Adrenal gland (tissue), 5 donors: ENCODE measurements at regions not wholly inside any gene's neighbourhood (a gene's known extent, or its start where the extent isn't known, plus 50 kb on each side); places are given as distances from the start of the nearest gene placed in this dataset.

Source experiments
- POLR2A ChIP-seq, 2 donors: fragments of 450-650 bp; IDR thresholded peaks; one replicate each; pipeline ENCODE4 v1.6.1; 2017; ENCODE audit warnings: antibody characterized with exemption in 2 of 2, mild to moderate bottlenecking in 2 of 2, moderate library complexity in 1 of 2
- TF ChIP-seq, protein P1 (sequence below), 6 experiments: fragments of 450-650 bp in 4 of 6; fragments of 200-600 bp in 2 of 6; sonication (generic) in 1 of 6; IDR thresholded peaks; 1 replicate in 5 of 6; 2 replicates in 1 of 6; pipeline versions ENCODE4 v1.5.1 to v1.8.0; 2016 to 2021; ENCODE audit warnings: antibody characterized with exemption in 6 of 6, mild to moderate bottlenecking in 2 of 6, moderate library complexity in 1 of 6
- donor health status: DM: no; HTN: no; CAD: no.

GRCh38 chr14:99072433-99072832 lies 199.6 kb downstream of the BCL11B start:
- TF ChIP-seq, protein P1, sequence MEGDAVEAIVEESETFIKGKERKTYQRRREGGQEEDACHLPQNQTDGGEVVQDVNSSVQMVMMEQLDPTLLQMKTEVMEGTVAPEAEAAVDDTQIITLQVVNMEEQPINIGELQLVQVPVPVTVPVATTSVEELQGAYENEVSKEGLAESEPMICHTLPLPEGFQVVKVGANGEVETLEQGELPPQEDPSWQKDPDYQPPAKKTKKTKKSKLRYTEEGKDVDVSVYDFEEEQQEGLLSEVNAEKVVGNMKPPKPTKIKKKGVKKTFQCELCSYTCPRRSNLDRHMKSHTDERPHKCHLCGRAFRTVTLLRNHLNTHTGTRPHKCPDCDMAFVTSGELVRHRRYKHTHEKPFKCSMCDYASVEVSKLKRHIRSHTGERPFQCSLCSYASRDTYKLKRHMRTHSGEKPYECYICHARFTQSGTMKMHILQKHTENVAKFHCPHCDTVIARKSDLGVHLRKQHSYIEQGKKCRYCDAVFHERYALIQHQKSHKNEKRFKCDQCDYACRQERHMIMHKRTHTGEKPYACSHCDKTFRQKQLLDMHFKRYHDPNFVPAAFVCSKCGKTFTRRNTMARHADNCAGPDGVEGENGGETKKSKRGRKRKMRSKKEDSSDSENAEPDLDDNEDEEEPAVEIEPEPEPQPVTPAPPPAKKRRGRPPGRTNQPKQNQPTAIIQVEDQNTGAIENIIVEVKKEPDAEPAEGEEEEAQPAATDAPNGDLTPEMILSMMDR (IDR thresholded peaks at IDR 0.05): no peak
- no peak for TF ChIP-seq POLR2A (IDR thresholded peaks at IDR 0.05)
